GM21390 (cell line): ENCODE measurements at regions not wholly inside any gene's neighbourhood (a gene's known extent, or its start where the extent isn't known, plus 50 kb on each side); places are given as distances from the start of the nearest gene placed in this dataset.
"Not testable (repeated sequence)": the region's sequence is repeated elsewhere in the genome, so short reads cannot be mapped to it uniquely, and the experiment has no call there.

Experiments
- ATAC-seq: cut with Tn5 transposase; IDR thresholded peaks from one replicate; pipeline ENCODE4 v1.9.1; 2021; ENCODE audit not compliant: unreplicated experiment

- not testable (repeated sequence) for ATAC-seq
These were observed 136.3 kb upstream of the ZNF618 start for GRCh38 chr9:113739605-113740507.

GRCh38 chr9:113740508-113741500, 135.3 kb upstream of the ZNF618 start:
- ATAC-seq, result not testable (repeated sequence)

GRCh38 chr9:113741886-113742854, 133.9 kb upstream of the ZNF618 start:
- no peak for ATAC-seq

- ATAC-seq, result no peak
These were observed 133.2 kb upstream of the ZNF618 start for GRCh38 chr9:113742878-113743277.

GRCh38 chr9:113746486-113746885, 129.6 kb upstream of the ZNF618 start:
- no peak for ATAC-seq

GRCh38 chr9:113748135-113748534, 128.0 kb upstream of the ZNF618 start:
- no peak for ATAC-seq

- no peak for ATAC-seq
These were observed 122.5 kb upstream of the ZNF618 start for GRCh38 chr9:113753398-113754119.

GRCh38 chr9:113754739-113755138, 121.4 kb upstream of the ZNF618 start:
- no peak for ATAC-seq

GRCh38 chr9:113755433-113755832, 120.7 kb upstream of the ZNF618 start:
- no peak for ATAC-seq

GRCh38 chr9:113756476-113757192, 119.5 kb upstream of the ZNF618 start:
- ATAC-seq, result no peak

- ATAC-seq, result no peak
These were observed 112.7 kb upstream of the ZNF618 start for GRCh38 chr9:113763429-113763828.

GRCh38 chr9:113764572-113764971, 111.5 kb upstream of the ZNF618 start:
- no peak for ATAC-seq

- ATAC-seq, result no peak
These were observed 106.7 kb upstream of the ZNF618 start for GRCh38 chr9:113769412-113769811.

GRCh38 chr9:113770396-113770795, 105.7 kb upstream of the ZNF618 start:
- no peak for ATAC-seq

GRCh38 chr9:113771199-113771598, 104.9 kb upstream of the ZNF618 start:
- no peak for ATAC-seq

GRCh38 chr9:113772121-113772810, 103.8 kb upstream of the ZNF618 start:
- ATAC-seq, result no peak

GRCh38 chr9:113774963-113775362, 101.1 kb upstream of the ZNF618 start:
- ATAC-seq, result no peak

- no peak for ATAC-seq
These were observed 100.4 kb upstream of the ZNF618 start for GRCh38 chr9:113775749-113776148.

- ATAC-seq, result no peak
These were observed 99.9 kb upstream of the ZNF618 start for GRCh38 chr9:113776194-113776593.
